IgD-negative memory B cell (primary cell): ENCODE measurements at regions not wholly inside any gene's neighbourhood (a gene's known extent, or its start where the extent isn't known, plus 50 kb on each side); places are given as distances from the start of the nearest gene placed in this dataset.
"Not testable (repeated sequence)": the region's sequence is repeated elsewhere in the genome, so short reads cannot be mapped to it uniquely, and the experiment has no call there.

Experiments
- H3K27ac Mint-ChIP-seq, 3 donors: one replicate each; pipeline ENCODE4 v1.8.0; 2020 to 2022; ENCODE audit warnings: mild to moderate bottlenecking in 3 of 3, mixed read lengths in 3 of 3, moderate library complexity in 1 of 3
- H3K27me3 Mint-ChIP-seq: one replicate; pipeline ENCODE4 v1.8.0; 2021; ENCODE audit warnings: mixed read lengths
- H3K36me3 Mint-ChIP-seq: one replicate; pipeline ENCODE4 v1.8.0; 2020; ENCODE audit warnings: mild to moderate bottlenecking, mixed read lengths
- H3K4me1 Mint-ChIP-seq, 3 donors: one replicate each; pipeline ENCODE4 v1.8.0; 2020 to 2022; ENCODE audit warnings: mixed read lengths in 3 of 3, mild to moderate bottlenecking in 1 of 3
- H3K4me3 Mint-ChIP-seq, 4 donors: one replicate each; pipeline ENCODE4 v1.8.0; 2020 to 2022; ENCODE audit warnings: mild to moderate bottlenecking in 4 of 4, mixed read lengths in 4 of 4, moderate library complexity in 3 of 4
- H3K9me3 Mint-ChIP-seq, 3 donors: one replicate each; pipeline ENCODE4 v1.8.0; 2020 to 2021; ENCODE audit warnings: mixed read lengths in 3 of 3, mild to moderate bottlenecking in 1 of 3

GRCh38 chr17:30731210-30732132 is 93.0 kb downstream of the CRLF3 start:
- Mint-ChIP-seq H3K4me1 (peaks cover 13 to 18% (median 15%) of the 10 kb centered on the region in 3 donors), H3K27ac (peak overlapping the region; percentile 85 to 98 (median 95)), H3K4me3 (peak overlapping the region; percentile 93 to 99 (median 97))
- H3K9me3 Mint-ChIP-seq, H3K27me3 Mint-ChIP-seq, H3K36me3 Mint-ChIP-seq: not testable (repeated sequence)

GRCh38 chr17:30730837-30731209 is 93.7 kb downstream of the CRLF3 start:
- H3K9me3 Mint-ChIP-seq, H3K36me3 Mint-ChIP-seq, H3K27me3 Mint-ChIP-seq: not testable (repeated sequence)
- peak overlapping the region; percentile 85 to 98 (median 91) for H3K27ac Mint-ChIP-seq
- peaks cover 13 to 18% (median 15%) of the 10 kb centered on the region in 3 donors for H3K4me1 Mint-ChIP-seq
- peak overlapping the region; percentile 93 to 99 (median 95) for H3K4me3 Mint-ChIP-seq

GRCh38 chr17:30730171-30730836 is 94.2 kb downstream of the CRLF3 start:
- H3K4me3 Mint-ChIP-seq, result peak overlapping the region; percentile 93 to 99 (median 95)
- peak overlapping the region in 2 of 3 donors; percentile 85 to 91 for H3K27ac Mint-ChIP-seq
- H3K27me3 Mint-ChIP-seq, H3K36me3 Mint-ChIP-seq, H3K9me3 Mint-ChIP-seq: not testable (repeated sequence)
- H3K4me1 Mint-ChIP-seq, result peaks cover 10 to 14% (median 13%) of the 10 kb centered on the region in 3 donors

- not testable (repeated sequence) for H3K36me3 Mint-ChIP-seq, H3K9me3 Mint-ChIP-seq, H3K27me3 Mint-ChIP-seq
- Mint-ChIP-seq H3K27ac (peak overlapping the region in 2 of 3 donors; percentile 63 to 85), H3K4me3 (peak overlapping the region; percentile 57 to 99 (median 94)), H3K4me1 (peaks cover 8 to 13% (median 13%) of the 10 kb centered on the region in 3 donors)
Measured at GRCh38 chr17:30729471-30730170, 94.9 kb downstream of the CRLF3 start.

GRCh38 chr17:30727517-30727916 is 97.0 kb downstream of the CRLF3 start:
- not testable (repeated sequence) for H3K36me3 Mint-ChIP-seq, H3K4me1 Mint-ChIP-seq, H3K9me3 Mint-ChIP-seq, H3K27me3 Mint-ChIP-seq, H3K27ac Mint-ChIP-seq
- H3K4me3 Mint-ChIP-seq, result peak overlapping the region in 3 of 4 donors; percentile 2 to 55 (median 20)

- Mint-ChIP-seq H3K27ac (peak overlapping the region in 1 of 3 donors; percentile 14), H3K4me3 (peak overlapping the region in 1 of 4 donors; percentile 2)
- H3K9me3 Mint-ChIP-seq, H3K4me1 Mint-ChIP-seq, H3K27me3 Mint-ChIP-seq, H3K36me3 Mint-ChIP-seq: not testable (repeated sequence)
Measured at GRCh38 chr17:30726734-30727133, 97.8 kb downstream of the CRLF3 start.

- not testable (repeated sequence) for H3K9me3 Mint-ChIP-seq, H3K36me3 Mint-ChIP-seq, H3K4me1 Mint-ChIP-seq, H3K4me3 Mint-ChIP-seq, H3K27me3 Mint-ChIP-seq
- H3K27ac Mint-ChIP-seq, result peak overlapping the region in 1 of 3 donors; percentile 14
Measured at GRCh38 chr17:30726310-30726709, 98.2 kb downstream of the CRLF3 start.

- not testable (repeated sequence) for H3K27ac Mint-ChIP-seq, H3K4me1 Mint-ChIP-seq, H3K4me3 Mint-ChIP-seq
Measured at GRCh38 chr17:30724034-30724650, 100.3 kb downstream of the CRLF3 start.

GRCh38 chr17:30722114-30722780 is 102.2 kb downstream of the CRLF3 start:
- H3K27me3 Mint-ChIP-seq, H3K36me3 Mint-ChIP-seq, H3K9me3 Mint-ChIP-seq, H3K4me1 Mint-ChIP-seq, H3K27ac Mint-ChIP-seq, H3K4me3 Mint-ChIP-seq: not testable (repeated sequence)

More at GRCh38 chr17:30724034-30724650, 100.3 kb downstream of the CRLF3 start:
- H3K9me3 Mint-ChIP-seq, H3K27me3 Mint-ChIP-seq, H3K36me3 Mint-ChIP-seq: not testable (repeated sequence)

GRCh38 chr17:30720971-30721370 is 103.5 kb downstream of the CRLF3 start:
- not testable (repeated sequence) for H3K27me3 Mint-ChIP-seq, H3K4me3 Mint-ChIP-seq, H3K4me1 Mint-ChIP-seq, H3K36me3 Mint-ChIP-seq, H3K27ac Mint-ChIP-seq, H3K9me3 Mint-ChIP-seq

- peaks cover 3% of the 10 kb centered on the region for H3K27me3 Mint-ChIP-seq
- H3K27ac Mint-ChIP-seq, result no peak overlapping the region
- H3K9me3 Mint-ChIP-seq, result peaks cover 0 to 2% (median 0%) of the 10 kb centered on the region in 3 donors
- peaks cover 3% of the 10 kb centered on the region for H3K36me3 Mint-ChIP-seq
- peaks cover 3 to 6% (median 4%) of the 10 kb centered on the region in 3 donors for H3K4me1 Mint-ChIP-seq
- H3K4me3 Mint-ChIP-seq, result no peak overlapping the region
Measured at GRCh38 chr17:30720013-30720471, 104.5 kb downstream of the CRLF3 start.

- H3K27me3 Mint-ChIP-seq, H3K36me3 Mint-ChIP-seq, H3K9me3 Mint-ChIP-seq, H3K27ac Mint-ChIP-seq, H3K4me1 Mint-ChIP-seq: not testable (repeated sequence)
- H3K4me3 Mint-ChIP-seq, result peak overlapping the region in 2 of 4 donors; percentile 7 to 46
Measured at GRCh38 chr17:30719131-30719973, 105.1 kb downstream of the CRLF3 start.

- H3K27ac Mint-ChIP-seq, H3K4me3 Mint-ChIP-seq, H3K4me1 Mint-ChIP-seq, H3K36me3 Mint-ChIP-seq, H3K9me3 Mint-ChIP-seq, H3K27me3 Mint-ChIP-seq: not testable (repeated sequence)
Measured at GRCh38 chr17:30718691-30719090, 105.8 kb downstream of the CRLF3 start.

GRCh38 chr17:30718099-30718447 is 106.4 kb downstream of the CRLF3 start:
- peak overlapping the region in 1 of 3 donors; percentile 16 for H3K27ac Mint-ChIP-seq
- H3K4me1 Mint-ChIP-seq, H3K4me3 Mint-ChIP-seq, H3K27me3 Mint-ChIP-seq, H3K36me3 Mint-ChIP-seq, H3K9me3 Mint-ChIP-seq: not testable (repeated sequence)
